ENCODE measurements at regions not wholly inside any gene's neighbourhood (a gene's known extent, or its start where the extent isn't known, plus 50 kb on each side); places are given as distances from the start of the nearest gene placed in this dataset.

GRCh38 chr10:109166935-109167334 is 756.4 kb downstream of the XPNPEP1 start:
- TF ChIP-seq EZH2phosphoT487 (IDR thresholded peaks at IDR 0.05; ENCODE audit: borderline replicate concordance, low read length) = no peak
- TF ChIP-seq, protein P1, sequence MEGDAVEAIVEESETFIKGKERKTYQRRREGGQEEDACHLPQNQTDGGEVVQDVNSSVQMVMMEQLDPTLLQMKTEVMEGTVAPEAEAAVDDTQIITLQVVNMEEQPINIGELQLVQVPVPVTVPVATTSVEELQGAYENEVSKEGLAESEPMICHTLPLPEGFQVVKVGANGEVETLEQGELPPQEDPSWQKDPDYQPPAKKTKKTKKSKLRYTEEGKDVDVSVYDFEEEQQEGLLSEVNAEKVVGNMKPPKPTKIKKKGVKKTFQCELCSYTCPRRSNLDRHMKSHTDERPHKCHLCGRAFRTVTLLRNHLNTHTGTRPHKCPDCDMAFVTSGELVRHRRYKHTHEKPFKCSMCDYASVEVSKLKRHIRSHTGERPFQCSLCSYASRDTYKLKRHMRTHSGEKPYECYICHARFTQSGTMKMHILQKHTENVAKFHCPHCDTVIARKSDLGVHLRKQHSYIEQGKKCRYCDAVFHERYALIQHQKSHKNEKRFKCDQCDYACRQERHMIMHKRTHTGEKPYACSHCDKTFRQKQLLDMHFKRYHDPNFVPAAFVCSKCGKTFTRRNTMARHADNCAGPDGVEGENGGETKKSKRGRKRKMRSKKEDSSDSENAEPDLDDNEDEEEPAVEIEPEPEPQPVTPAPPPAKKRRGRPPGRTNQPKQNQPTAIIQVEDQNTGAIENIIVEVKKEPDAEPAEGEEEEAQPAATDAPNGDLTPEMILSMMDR (conservative IDR thresholded peaks at IDR 0.05; ENCODE audit: low read depth, low read length) = no peak
